HFFc6 (cell line): ENCODE measurements at regions not wholly inside any gene's neighbourhood (a gene's known extent, or its start where the extent isn't known, plus 50 kb on each side); places are given as distances from the start of the nearest gene placed in this dataset.
A peak's percentile ranks its signal among the peaks of the same experiment; 100 is the strongest.

Experiments used
- DNase-seq: peaks from one replicate; pipeline ENCODE4 v3.0.0-alpha.2; 2018
- H3K27ac Mint-ChIP-seq: 2 replicates; pipeline ENCODE4 v1.8.0; 2020; ENCODE audit warnings: mild to moderate bottlenecking, mixed read lengths
- H3K27me3 Mint-ChIP-seq: 2 replicates; pipeline ENCODE4 v1.8.0; 2021; ENCODE audit warnings: mild to moderate bottlenecking, moderate library complexity, mixed read lengths; ENCODE audit not compliant: insufficient read depth
- H3K36me3 Mint-ChIP-seq: 2 replicates; pipeline ENCODE4 v1.8.0; 2021; ENCODE audit warnings: low read depth, mixed read lengths
- H3K4me1 Mint-ChIP-seq: 2 replicates; pipeline ENCODE4 v1.8.0; 2020; ENCODE audit warnings: low read depth, mixed read lengths
- H3K4me3 Mint-ChIP-seq: 2 replicates; pipeline ENCODE4 v1.8.0; 2020; ENCODE audit warnings: mild to moderate bottlenecking, moderate library complexity, mixed read lengths
- H3K9me3 Mint-ChIP-seq: 2 replicates; pipeline ENCODE4 v1.8.0; 2020; ENCODE audit warnings: mild to moderate bottlenecking, mixed read lengths
- CTCF ChIP-seq: fragments of 200-600 bp; sonication (generic); IDR thresholded peaks from 2 replicates; pipeline ENCODE4 v1.5.0; 2021; ENCODE audit warnings: antibody characterized with exemption, mild to moderate bottlenecking

GRCh38 chr6:148285205-148285604 is 57.4 kb upstream of the SASH1 start:
- H3K4me1 Mint-ChIP-seq = peaks cover 44% of the 10 kb centered on the region
- no peak for TF ChIP-seq CTCF
- H3K4me3 Mint-ChIP-seq = no peak overlapping the region
- DNase-seq = peak; percentile 13
- peaks cover 55% of the 10 kb centered on the region for H3K36me3 Mint-ChIP-seq
- H3K27ac Mint-ChIP-seq = peak overlapping the region; percentile 8; the same call in 1 of the 2 replicates
- no peaks in the 10 kb centered on the region for H3K9me3 Mint-ChIP-seq
- H3K27me3 Mint-ChIP-seq = no peaks in the 10 kb centered on the region; the same call in none of the 2 replicates

- Mint-ChIP-seq H3K4me1 (peaks cover 39% of the 10 kb centered on the region), H3K4me3 (no peak overlapping the region), H3K9me3 (no peaks in the 10 kb centered on the region)
Observed at GRCh38 chr6:148286563-148286962, 56.1 kb upstream of the SASH1 start.

GRCh38 chr6:148287623-148288333 is 54.9 kb upstream of the SASH1 start:
- DNase-seq = no peak
- no peaks in the 10 kb centered on the region for H3K9me3 Mint-ChIP-seq
- no peak overlapping the region for H3K4me3 Mint-ChIP-seq
- peaks cover 32% of the 10 kb centered on the region for H3K36me3 Mint-ChIP-seq
- H3K4me1 Mint-ChIP-seq = peaks cover 50% of the 10 kb centered on the region
- H3K27me3 Mint-ChIP-seq = no peaks in the 10 kb centered on the region; the same call in 1 of the 2 replicates
- TF ChIP-seq CTCF = no peak
- no peak overlapping the region for H3K27ac Mint-ChIP-seq

More at GRCh38 chr6:148286563-148286962, 56.1 kb upstream of the SASH1 start:
- H3K27ac Mint-ChIP-seq = no peak overlapping the region
- DNase-seq = no peak
- TF ChIP-seq CTCF = no peak
- H3K36me3 Mint-ChIP-seq = peaks cover 42% of the 10 kb centered on the region
- no peaks in the 10 kb centered on the region; the same call in none of the 2 replicates for H3K27me3 Mint-ChIP-seq

- Mint-ChIP-seq H3K36me3 (peaks cover 25% of the 10 kb centered on the region), H3K4me3 (no peak overlapping the region), H3K27me3 (no peaks in the 10 kb centered on the region), H3K27ac (0 out of 2 replicates have a peak overlapping the region, but pooled peaks have one; percentile 0), H3K9me3 (no peaks in the 10 kb centered on the region), H3K4me1 (peaks cover 50% of the 10 kb centered on the region)
- DNase-seq = no peak
- no peak for TF ChIP-seq CTCF
Observed at GRCh38 chr6:148288541-148288940, 54.1 kb upstream of the SASH1 start.

GRCh38 chr6:148289153-148289552 is 53.5 kb upstream of the SASH1 start:
- Mint-ChIP-seq H3K9me3 (no peaks in the 10 kb centered on the region), H3K27ac (no peak overlapping the region), H3K4me3 (no peak overlapping the region), H3K36me3 (peaks cover 22% of the 10 kb centered on the region), H3K4me1 (peaks cover 50% of the 10 kb centered on the region), H3K27me3 (no peaks in the 10 kb centered on the region)
- no peak for TF ChIP-seq CTCF
- DNase-seq = no peak
